SK-N-SH treated with all-trans-retinoic acid at 6 μM for 48 hours (cell line): ENCODE measurements at regions not wholly inside any gene's neighbourhood (a gene's known extent, or its start where the extent isn't known, plus 50 kb on each side); places are given as distances from the start of the nearest gene placed in this dataset.

Experiments
- ATAC-seq: fragments of 200-7000 bp; cut with Tn5 transposase; 3 replicates; pipeline ENCODE4 v1.9.1; 2020; ENCODE audit warnings: mild to moderate bottlenecking, moderate library complexity
- ARNTL ChIP-seq: fragments of 450-650 bp; formaldehyde crosslinking; IDR thresholded peaks from 2 replicates; pipeline ENCODE4 v1.5.0; 2020; ENCODE audit warnings: low read depth, mild to moderate bottlenecking, moderate library complexity, borderline replicate concordance
- BACH2 ChIP-seq: fragments of 250-450 bp; sonication (Bioruptor Pico); IDR thresholded peaks from 2 replicates; pipeline ENCODE4 v1.9.0; 2021; ENCODE audit warnings: mild to moderate bottlenecking, borderline replicate concordance
- CREB5 ChIP-seq: fragments of 250-450 bp; sonication (Bioruptor Pico); IDR thresholded peaks from 2 replicates; pipeline ENCODE4 v1.5.1; 2020; ENCODE audit warnings: low read depth, mild to moderate bottlenecking, moderate library complexity
- CSDC2 ChIP-seq: fragments of 250-450 bp; sonication (Bioruptor Pico); IDR thresholded peaks from 2 replicates; pipeline ENCODE4 v1.5.0; 2020; ENCODE audit warnings: mild to moderate bottlenecking, moderate library complexity
- CSRNP3 ChIP-seq: fragments of 250-450 bp; sonication (Bioruptor Pico); IDR thresholded peaks from 2 replicates; pipeline ENCODE4 v1.5.1; 2021; ENCODE audit warnings: mild to moderate bottlenecking, moderate library complexity
- GLIS3 ChIP-seq: fragments of 250-450 bp; sonication (Bioruptor Pico); IDR thresholded peaks from 2 replicates; pipeline ENCODE4 v1.5.0; 2020; ENCODE audit warnings: mild to moderate bottlenecking, moderate library complexity
- ISL1 ChIP-seq: fragments of 250-450 bp; sonication (Bioruptor Pico); IDR thresholded peaks from 2 replicates; pipeline ENCODE4 v2.1.2; 2022; ENCODE audit warnings: mild to moderate bottlenecking, moderate library complexity
- OSR1 ChIP-seq: fragments of 250-450 bp; sonication (Bioruptor Pico); IDR thresholded peaks from 2 replicates; pipeline ENCODE4 v1.8.0; 2022; ENCODE audit warnings: moderate library complexity, mild to moderate bottlenecking, inconsistent platforms
- PATZ1 ChIP-seq: fragments of 250-450 bp; sonication (Bioruptor Pico); IDR thresholded peaks from 2 replicates; pipeline ENCODE4 v1.8.0; 2020; ENCODE audit warnings: mild to moderate bottlenecking, moderate library complexity, borderline replicate concordance
- POU6F1 ChIP-seq: fragments of 250-450 bp; sonication (Bioruptor Pico); IDR thresholded peaks from 2 replicates; pipeline ENCODE4 v1.8.0; 2021; ENCODE audit warnings: low read depth, mild to moderate bottlenecking, moderate library complexity, borderline replicate concordance
- PPARA ChIP-seq: fragments of 250-450 bp; sonication (Bioruptor Pico); IDR thresholded peaks from 2 replicates; pipeline ENCODE4 v1.5.0; 2020; ENCODE audit warnings: mild to moderate bottlenecking, borderline replicate concordance
- RARB ChIP-seq: fragments of 250-450 bp; sonication (Bioruptor Pico); IDR thresholded peaks from 2 replicates; pipeline ENCODE4 v1.8.0; 2021; ENCODE audit warnings: mild to moderate bottlenecking, moderate library complexity
- SNAI2 ChIP-seq: fragments of 250-450 bp; sonication (Bioruptor Pico); IDR thresholded peaks from 2 replicates; pipeline ENCODE4 v1.5.0; 2020; ENCODE audit warnings: mild to moderate bottlenecking, moderate library complexity
- TCF4 ChIP-seq: fragments of 250-450 bp; sonication (Bioruptor Pico); IDR thresholded peaks from 2 replicates; pipeline ENCODE4 v1.8.0; 2021; ENCODE audit warnings: mild to moderate bottlenecking, moderate library complexity, borderline replicate concordance
- TOX ChIP-seq: fragments of 250-450 bp; sonication (Bioruptor Pico); IDR thresholded peaks from 2 replicates; pipeline ENCODE4 v1.8.0; 2021; ENCODE audit warnings: mild to moderate bottlenecking, moderate library complexity, borderline replicate concordance
- TSHZ2 ChIP-seq: fragments of 250-450 bp; sonication (Bioruptor Pico); IDR thresholded peaks from 2 replicates; pipeline ENCODE4 v1.5.0; 2020; ENCODE audit warnings: mild to moderate bottlenecking, moderate library complexity
- ZC3H10 ChIP-seq: fragments of 250-450 bp; sonication (Bioruptor Pico); IDR thresholded peaks from 2 replicates; pipeline ENCODE4 v1.5.1; 2021; ENCODE audit warnings: mild to moderate bottlenecking, moderate library complexity
- ZFP3 ChIP-seq: fragments of 250-450 bp; sonication (Bioruptor Pico); IDR thresholded peaks from 2 replicates; pipeline ENCODE4 v1.5.0; 2020; ENCODE audit warnings: mild to moderate bottlenecking, moderate library complexity
- ZFP30 ChIP-seq: fragments of 450-650 bp; formaldehyde crosslinking; IDR thresholded peaks from 2 replicates; pipeline ENCODE4 v1.5.0; 2022; ENCODE audit warnings: mild to moderate bottlenecking, moderate library complexity
- ZNF565 ChIP-seq: fragments of 450-650 bp; formaldehyde crosslinking; conservative IDR thresholded peaks from 2 replicates; pipeline ENCODE4 v1.5.0; 2020; ENCODE audit warnings: low read depth, mild to moderate bottlenecking, moderate library complexity
- ZNF70 ChIP-seq: fragments of 450-650 bp; formaldehyde crosslinking; IDR thresholded peaks from 2 replicates; pipeline ENCODE4 v1.5.0; 2020; ENCODE audit warnings: mild to moderate bottlenecking, moderate library complexity
- ZNF8 ChIP-seq: fragments of 450-650 bp; formaldehyde crosslinking; IDR thresholded peaks from 2 replicates; pipeline ENCODE4 v1.5.0; 2020; ENCODE audit warnings: mild to moderate bottlenecking, moderate library complexity

- no peak for TF ChIP-seq ISL1
Observed at GRCh38 chr10:83701799-83702198, 437.5 kb upstream of the GHITM start (continued).

- no peak for ATAC-seq
- TF ChIP-seq TSHZ2 (no peak), ZNF8 (CRISPR knock-in tag) (no peak), ZFP3 (CRISPR knock-in tag) (no peak), ZNF565 (CRISPR knock-in tag) (no peak), ZNF70 (CRISPR knock-in tag) (no peak), OSR1 (no peak), TOX (CRISPR knock-in tag) (no peak), PATZ1 (no peak), BACH2 (CRISPR knock-in tag) (no peak), SNAI2 (no peak), GLIS3 (no peak), POU6F1 (CRISPR knock-in tag) (no peak), ISL1 (no peak), ZC3H10 (CRISPR knock-in tag) (no peak), CREB5 (CRISPR knock-in tag) (no peak), TCF4 (CRISPR knock-in tag) (no peak), CSDC2 (CRISPR knock-in tag) (no peak)
Observed at GRCh38 chr10:83702731-83703130, 436.6 kb upstream of the GHITM start.

- TF ChIP-seq TOX (CRISPR knock-in tag) (no peak), ZNF8 (CRISPR knock-in tag) (no peak), TCF4 (CRISPR knock-in tag) (no peak), CSDC2 (CRISPR knock-in tag) (no peak), ZNF70 (CRISPR knock-in tag) (no peak), GLIS3 (no peak), PATZ1 (no peak), TSHZ2 (no peak), POU6F1 (CRISPR knock-in tag) (no peak), ZFP30 (CRISPR knock-in tag) (no peak), CSRNP3 (CRISPR knock-in tag) (no peak), ZC3H10 (CRISPR knock-in tag) (no peak), ZFP3 (CRISPR knock-in tag) (no peak), OSR1 (no peak), RARB (CRISPR knock-in tag) (no peak), ARNTL (CRISPR knock-in tag) (no peak), SNAI2 (no peak), ISL1 (no peak), PPARA (CRISPR knock-in tag) (no peak)
- ATAC-seq, result no peak
Observed at GRCh38 chr10:83706120-83706519, 433.2 kb upstream of the GHITM start.
